Osteoblast (primary cell): ENCODE measurements at regions not wholly inside any gene's neighbourhood (a gene's known extent, or its start where the extent isn't known, plus 50 kb on each side); places are given as distances from the start of the nearest gene placed in this dataset.

Experiments
- DNase-seq: peaks from one replicate; pipeline ENCODE4 v3.0.0; 2011; ENCODE audit warnings: low spot score, mixed read lengths; ENCODE audit not compliant: insufficient read length; ENCODE audit errors: missing footprints
- H2AFZ ChIP-seq: 2 replicates; pipeline ENCODE4 v1.6.0; 2011; ENCODE audit warnings: mild to moderate bottlenecking, low read length
- H3K27ac ChIP-seq: 2 replicates; pipeline ENCODE4 v1.5.1; 2011; ENCODE audit warnings: mild to moderate bottlenecking, low read depth, low read length, moderate library complexity
- H3K27me3 ChIP-seq: 2 replicates; pipeline ENCODE4 v1.6.0; 2012; ENCODE audit warnings: mild to moderate bottlenecking, control low read depth, inconsistent platforms, low read length, moderate library complexity; ENCODE audit not compliant: insufficient read depth
- H3K36me3 ChIP-seq: 2 replicates; pipeline ENCODE4 v1.5.1; 2011; ENCODE audit warnings: mild to moderate bottlenecking, low read length, control low read depth, moderate library complexity; ENCODE audit not compliant: insufficient read depth
- H3K4me1 ChIP-seq: 2 replicates; pipeline ENCODE4 v1.5.1; 2011; ENCODE audit warnings: mild to moderate bottlenecking, low read length, control low read depth, moderate library complexity; ENCODE audit not compliant: insufficient read depth
- H3K4me2 ChIP-seq: 2 replicates; pipeline ENCODE4 v1.6.0; 2011; ENCODE audit warnings: mild to moderate bottlenecking, low read length; ENCODE audit not compliant: insufficient read depth
- H3K4me3 ChIP-seq: fragments of 200-600 bp; sonication (generic); 3 replicates; pipeline ENCODE4 v1.5.1; 2012; ENCODE audit warnings: mild to moderate bottlenecking, low read length, inconsistent platforms; ENCODE audit not compliant: insufficient read depth
- H3K79me2 ChIP-seq: 2 replicates; pipeline ENCODE4 v1.6.0; 2012; ENCODE audit warnings: mild to moderate bottlenecking, low read length, control low read depth, inconsistent platforms; ENCODE audit not compliant: insufficient read depth
- H3K9me3 ChIP-seq: 2 replicates; pipeline ENCODE4 v1.5.1; 2011; ENCODE audit warnings: low read depth, low read length, control low read depth
- H4K20me1 ChIP-seq: 2 replicates; pipeline ENCODE4 v1.6.0; 2012; ENCODE audit warnings: mild to moderate bottlenecking, low read length, control low read depth; ENCODE audit not compliant: insufficient read depth
- TF ChIP-seq, protein P1 (sequence below): IDR thresholded peaks from 2 replicates; pipeline ENCODE4 v1.5.1; 2011; ENCODE audit warnings: mild to moderate bottlenecking, low read depth, low read length, moderate library complexity; ENCODE audit errors: extremely low read depth

DNA sequence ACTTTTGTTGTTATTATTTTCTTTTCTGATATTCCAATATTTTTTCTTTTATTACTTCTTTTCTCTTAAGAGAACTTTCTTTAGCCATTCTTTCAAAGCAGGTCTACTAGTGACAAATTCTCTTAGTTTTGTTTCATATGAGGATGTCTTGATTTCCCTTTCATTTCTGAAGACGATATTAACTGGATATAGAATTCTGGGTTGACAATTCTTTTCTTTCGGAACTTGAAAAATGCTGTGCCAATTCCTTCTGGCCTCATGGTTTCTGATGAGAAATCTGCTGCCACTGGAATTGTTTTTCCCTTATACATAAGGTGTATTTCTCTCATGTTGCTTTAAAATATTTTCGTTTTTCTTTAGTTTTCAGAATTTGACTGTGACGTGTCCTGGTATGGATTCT is 97.0 kb upstream of the KIF5B start:
- Histone ChIP-seq H3K9me3 (no peaks in the 10 kb centered on the region), H3K36me3 (no peaks in the 10 kb centered on the region), H3K4me1 (peaks cover 30% of the 10 kb centered on the region), H3K79me2 (no peaks in the 10 kb centered on the region), H3K4me2 (no peak overlapping the region), H3K27ac (no peak overlapping the region), H3K27me3 (no peaks in the 10 kb centered on the region), H4K20me1 (no peaks in the 10 kb centered on the region), H3K4me3 (no peak overlapping the region), H2AFZ (no peak overlapping the region)
- DNase-seq = no peak
- TF ChIP-seq, protein P1, sequence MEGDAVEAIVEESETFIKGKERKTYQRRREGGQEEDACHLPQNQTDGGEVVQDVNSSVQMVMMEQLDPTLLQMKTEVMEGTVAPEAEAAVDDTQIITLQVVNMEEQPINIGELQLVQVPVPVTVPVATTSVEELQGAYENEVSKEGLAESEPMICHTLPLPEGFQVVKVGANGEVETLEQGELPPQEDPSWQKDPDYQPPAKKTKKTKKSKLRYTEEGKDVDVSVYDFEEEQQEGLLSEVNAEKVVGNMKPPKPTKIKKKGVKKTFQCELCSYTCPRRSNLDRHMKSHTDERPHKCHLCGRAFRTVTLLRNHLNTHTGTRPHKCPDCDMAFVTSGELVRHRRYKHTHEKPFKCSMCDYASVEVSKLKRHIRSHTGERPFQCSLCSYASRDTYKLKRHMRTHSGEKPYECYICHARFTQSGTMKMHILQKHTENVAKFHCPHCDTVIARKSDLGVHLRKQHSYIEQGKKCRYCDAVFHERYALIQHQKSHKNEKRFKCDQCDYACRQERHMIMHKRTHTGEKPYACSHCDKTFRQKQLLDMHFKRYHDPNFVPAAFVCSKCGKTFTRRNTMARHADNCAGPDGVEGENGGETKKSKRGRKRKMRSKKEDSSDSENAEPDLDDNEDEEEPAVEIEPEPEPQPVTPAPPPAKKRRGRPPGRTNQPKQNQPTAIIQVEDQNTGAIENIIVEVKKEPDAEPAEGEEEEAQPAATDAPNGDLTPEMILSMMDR = no peak

DNA sequence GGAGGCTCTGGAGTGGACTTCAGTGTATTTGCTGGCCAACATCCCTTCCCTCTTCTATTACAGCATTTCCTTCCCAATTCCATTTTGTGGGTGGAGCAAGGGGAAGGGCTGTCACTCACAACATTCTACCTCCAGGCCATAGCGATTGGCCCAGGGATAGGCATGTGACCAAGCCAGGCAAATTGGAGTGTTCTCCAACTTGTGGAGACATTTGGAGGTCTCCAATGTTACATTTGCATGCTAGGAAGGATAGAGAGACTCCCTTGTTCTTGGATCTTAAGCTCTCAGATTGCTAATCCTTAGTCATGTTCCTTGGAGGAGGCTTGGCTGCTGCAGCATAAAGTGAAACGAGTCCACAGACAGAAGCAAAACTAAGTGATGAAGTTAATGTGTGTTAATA is 95.6 kb upstream of the KIF5B start:
- H3K79me2 ChIP-seq = no peaks in the 10 kb centered on the region
- H3K27me3 ChIP-seq = no peaks in the 10 kb centered on the region
- no peak overlapping the region for H3K4me3 ChIP-seq
- H3K4me2 ChIP-seq = no peak overlapping the region
- TF ChIP-seq, protein P1 = no peak
- H3K4me1 ChIP-seq = peaks cover 30% of the 10 kb centered on the region
- H4K20me1 ChIP-seq = no peaks in the 10 kb centered on the region
- no peaks in the 10 kb centered on the region for H3K9me3 ChIP-seq
- DNase-seq = no peak
- H2AFZ ChIP-seq = no peak overlapping the region
- no peaks in the 10 kb centered on the region for H3K36me3 ChIP-seq
- H3K27ac ChIP-seq = no peak overlapping the region

DNA sequence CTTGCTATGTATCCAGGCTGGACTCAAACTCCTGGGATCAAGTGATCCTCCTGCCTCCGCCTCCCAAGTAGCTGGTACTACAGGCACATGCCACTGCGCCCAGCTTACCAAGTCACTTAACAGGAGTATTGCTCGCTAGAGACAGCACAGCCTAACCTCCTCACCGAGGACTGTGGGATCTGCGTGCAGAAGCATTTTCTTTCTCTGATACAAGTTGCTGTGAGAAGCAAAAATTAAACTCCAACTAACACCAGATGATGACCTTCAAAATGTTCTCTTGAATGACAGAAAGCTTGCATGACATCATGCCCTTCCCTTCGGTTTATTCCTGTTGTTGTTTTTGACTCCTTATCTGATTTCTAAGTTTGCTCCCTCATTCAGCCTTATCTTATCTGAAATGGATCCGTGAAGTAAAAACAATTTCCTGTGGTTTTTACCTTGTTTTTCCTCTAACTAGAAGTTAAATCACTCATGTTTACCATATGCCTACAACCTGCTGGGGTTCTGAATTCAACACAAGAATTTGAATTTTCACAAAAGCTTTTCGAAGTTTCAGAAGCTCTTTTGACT is 94.4 kb upstream of the KIF5B start:
- Histone ChIP-seq H3K36me3 (no peaks in the 10 kb centered on the region), H3K27ac (peak overlapping the region; percentile 93), H3K4me2 (no peak overlapping the region), H3K4me1 (peaks cover 30% of the 10 kb centered on the region), H4K20me1 (no peaks in the 10 kb centered on the region), H2AFZ (no peak overlapping the region), H3K4me3 (no peak overlapping the region), H3K27me3 (no peaks in the 10 kb centered on the region), H3K9me3 (no peaks in the 10 kb centered on the region), H3K79me2 (no peaks in the 10 kb centered on the region)
- TF ChIP-seq, protein P1 = no peak
- peak; percentile 17 for DNase-seq

DNA sequence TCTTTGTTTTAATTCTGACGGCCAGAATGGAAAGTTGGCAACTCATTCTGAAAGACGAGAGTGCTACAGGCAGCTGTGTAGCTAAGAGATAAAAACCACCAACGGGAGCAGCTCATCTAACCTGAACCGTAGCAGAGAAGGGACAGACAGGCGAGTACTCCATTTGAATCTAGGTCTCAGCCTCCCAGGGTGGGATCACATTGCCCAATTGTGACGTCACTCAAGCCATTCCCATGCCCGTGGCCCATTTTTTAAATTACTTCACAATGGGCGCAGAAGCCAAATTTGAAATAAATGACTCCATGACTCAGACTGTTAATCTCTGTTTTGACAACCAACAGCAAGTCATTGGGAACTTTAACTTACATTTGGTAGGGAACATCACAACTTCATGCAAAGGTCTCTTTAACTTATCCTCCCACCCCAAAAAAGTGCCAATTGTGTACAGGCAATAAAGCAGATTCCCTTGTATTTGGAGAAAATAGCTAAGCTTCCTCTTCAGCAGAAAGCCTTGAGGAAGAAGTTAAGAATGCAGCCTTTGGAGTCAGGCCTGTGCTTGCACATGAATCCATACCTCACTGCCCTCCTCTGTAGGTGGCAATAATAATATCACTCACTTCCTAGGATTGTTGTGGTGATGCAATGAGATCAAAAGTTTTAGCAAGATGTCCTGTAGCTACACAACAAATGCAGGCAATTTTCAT is 93.2 kb upstream of the KIF5B start:
- no peaks in the 10 kb centered on the region for H3K27me3 ChIP-seq
- no peaks in the 10 kb centered on the region for H3K79me2 ChIP-seq
- H3K4me3 ChIP-seq = peak overlapping the region; percentile 44
- H3K4me1 ChIP-seq = peaks cover 20% of the 10 kb centered on the region
- H3K27ac ChIP-seq = peak overlapping the region; percentile 93
- H3K9me3 ChIP-seq = no peaks in the 10 kb centered on the region
- TF ChIP-seq, protein P1 = no peak
- peak; percentile 89 for DNase-seq
- H4K20me1 ChIP-seq = no peaks in the 10 kb centered on the region
- H2AFZ ChIP-seq = peak overlapping the region; percentile 9
- peak overlapping the region; percentile 67 for H3K4me2 ChIP-seq
- no peaks in the 10 kb centered on the region for H3K36me3 ChIP-seq
